ENCODE measurements at regions not wholly inside any gene's neighbourhood (a gene's known extent, or its start where the extent isn't known, plus 50 kb on each side); places are given as distances from the start of the nearest gene placed in this dataset.
"Not testable (repeated sequence)": the region's sequence is repeated elsewhere in the genome, so short reads cannot be mapped to it uniquely, and the experiment has no call there.

DNA sequence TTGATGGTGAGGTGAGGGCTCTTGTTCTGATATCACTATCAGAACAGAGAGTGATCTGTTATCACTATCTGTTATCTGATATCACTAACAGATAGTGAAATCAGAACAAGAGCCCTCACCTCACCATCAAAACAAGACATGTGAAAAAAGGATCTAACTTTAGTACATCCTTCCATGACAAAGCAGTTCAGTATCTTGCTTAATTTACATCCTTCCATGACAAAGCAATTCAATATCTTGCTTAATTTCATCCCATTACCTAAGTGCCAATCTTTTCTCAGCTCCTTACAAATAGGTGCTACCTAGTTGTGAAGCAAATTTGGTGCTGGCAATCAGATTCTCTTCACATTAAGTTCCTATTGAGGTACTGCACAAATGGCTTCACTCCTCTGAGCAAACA lies 1865.6 kb upstream of the FLRT2 start:
- DNase-seq = no peak

DNA sequence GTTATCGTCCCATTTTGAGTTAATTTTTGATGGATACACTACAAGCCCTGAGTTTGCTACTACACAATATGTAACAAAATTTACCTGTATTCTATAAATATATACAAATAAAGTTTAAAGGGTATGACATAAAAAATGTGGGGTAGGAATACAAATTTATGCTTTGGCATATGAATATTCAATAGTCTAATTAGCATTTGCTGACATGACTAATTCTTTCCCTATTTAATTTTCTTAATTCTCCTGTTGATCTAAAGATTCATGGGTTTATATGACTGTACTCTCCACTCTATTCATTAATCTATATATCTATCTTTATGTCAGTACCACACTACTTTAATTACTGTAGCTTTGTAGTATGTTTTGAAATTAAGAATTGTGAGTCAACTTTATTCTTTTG lies 1840.7 kb upstream of the FLRT2 start:
- no peak for DNase-seq

DNA sequence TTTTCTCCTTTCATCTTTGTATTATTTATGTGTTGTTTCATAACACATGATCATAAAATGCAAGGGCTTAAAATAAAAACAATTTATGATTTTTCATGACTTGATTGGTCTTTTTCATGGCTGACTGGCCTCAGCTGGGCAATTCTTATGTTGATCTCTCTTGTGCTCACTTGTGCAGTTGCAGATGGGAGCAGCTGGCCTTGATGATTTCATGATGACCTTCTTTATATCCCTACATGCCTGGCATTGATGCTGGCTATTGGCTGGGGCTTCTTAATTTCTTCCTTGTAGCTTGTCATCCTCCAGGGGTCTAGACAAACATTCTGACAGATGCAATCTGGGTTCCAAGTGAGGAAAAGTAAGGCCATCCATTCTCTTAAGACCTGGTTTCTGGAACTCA lies 1832.8 kb upstream of the FLRT2 start:
- DNase-seq = no peak

DNA sequence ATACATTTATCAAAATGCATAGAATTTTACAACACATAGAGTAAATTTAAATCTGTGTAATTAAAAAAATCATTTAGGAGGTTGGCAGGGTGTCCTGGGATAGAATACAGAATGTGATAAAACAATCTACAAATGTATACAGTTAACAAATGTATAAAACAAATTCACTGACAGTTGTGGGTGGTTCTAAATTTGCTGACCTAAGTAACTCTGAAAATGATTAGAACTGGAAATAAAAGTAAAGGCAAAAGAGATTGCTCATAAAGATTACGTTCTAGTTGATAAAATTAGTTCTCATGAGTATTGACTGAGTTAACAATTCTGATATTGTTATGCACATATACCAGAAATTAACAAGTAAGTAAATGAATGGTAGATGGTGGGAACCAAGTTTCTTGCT lies 1827.3 kb upstream of the FLRT2 start:
- DNase-seq = no peak

DNA sequence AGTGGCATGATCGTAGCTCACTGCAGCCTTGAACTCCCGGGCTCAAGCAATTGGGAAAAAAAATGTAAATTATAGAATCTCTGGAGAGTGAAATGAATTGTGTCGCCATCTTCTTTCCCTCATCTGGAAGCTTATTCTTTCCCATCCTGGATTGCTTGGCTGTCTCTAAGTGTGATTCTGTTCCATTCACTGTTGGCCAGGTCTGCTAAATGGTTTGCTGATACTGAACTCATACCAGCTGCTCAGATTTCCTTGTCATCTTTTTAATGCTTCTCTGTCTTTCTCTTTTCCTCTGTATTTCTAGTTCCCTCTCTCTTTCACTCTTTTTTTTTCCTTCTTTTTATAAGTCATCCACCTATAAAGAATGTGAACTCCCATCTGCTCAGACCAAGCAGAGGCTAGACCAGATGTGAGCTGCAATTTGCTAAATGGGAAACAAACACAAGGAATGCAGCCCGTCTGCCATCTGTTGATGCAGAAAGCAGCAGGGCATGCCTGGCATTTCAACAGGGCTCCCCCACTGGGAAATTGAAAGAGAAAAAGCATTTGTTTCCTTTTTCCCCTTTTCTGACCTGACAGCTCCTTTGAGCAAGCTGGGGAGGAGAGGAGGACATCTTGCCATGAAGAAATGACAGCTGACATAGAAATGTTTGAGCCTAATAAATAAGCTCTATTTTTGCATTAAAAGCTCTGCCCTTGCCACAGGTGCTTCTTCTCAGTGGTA lies 1823.6 kb upstream of the FLRT2 start:
- no peak for DNase-seq

DNA sequence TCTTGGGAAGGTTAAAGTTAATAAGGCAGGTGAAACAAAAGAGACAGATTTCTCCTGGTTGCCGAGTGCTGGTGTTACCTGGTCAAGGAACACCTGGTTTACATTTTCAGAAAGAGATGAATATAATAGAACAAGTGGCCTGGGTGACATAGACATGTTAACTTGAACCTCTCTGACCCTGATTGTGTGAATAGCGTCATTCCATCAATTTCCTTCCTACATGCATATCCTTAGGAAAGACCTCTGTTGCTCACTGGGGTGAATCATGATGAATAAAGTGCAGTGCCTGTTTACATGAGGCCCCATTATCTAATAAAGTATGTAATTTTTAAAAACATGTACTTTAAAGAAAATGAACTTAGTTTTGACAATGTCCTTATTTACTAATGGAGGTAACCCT lies 1822.9 kb upstream of the FLRT2 start:
- no peak for DNase-seq

DNA sequence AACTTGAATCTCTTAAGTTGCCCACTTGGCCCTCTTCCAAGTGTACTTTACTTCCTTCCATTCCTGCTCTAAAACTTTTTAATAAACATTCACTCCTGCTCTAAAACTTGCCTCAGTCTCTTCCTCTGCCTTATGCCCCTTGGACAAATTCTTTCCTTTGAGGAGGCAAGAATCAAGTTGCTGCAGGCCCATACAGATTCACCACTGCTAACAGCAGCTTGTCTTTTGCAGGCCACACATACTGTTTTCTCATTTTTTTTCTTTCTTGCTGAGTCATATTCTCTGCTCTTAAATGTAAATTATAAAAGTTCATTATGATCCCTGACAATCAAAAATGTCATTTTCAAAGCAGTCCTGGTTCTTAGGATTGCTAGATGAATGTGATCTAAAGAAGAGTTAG lies 1820.8 kb upstream of the FLRT2 start:
- DNase-seq = no peak

DNA sequence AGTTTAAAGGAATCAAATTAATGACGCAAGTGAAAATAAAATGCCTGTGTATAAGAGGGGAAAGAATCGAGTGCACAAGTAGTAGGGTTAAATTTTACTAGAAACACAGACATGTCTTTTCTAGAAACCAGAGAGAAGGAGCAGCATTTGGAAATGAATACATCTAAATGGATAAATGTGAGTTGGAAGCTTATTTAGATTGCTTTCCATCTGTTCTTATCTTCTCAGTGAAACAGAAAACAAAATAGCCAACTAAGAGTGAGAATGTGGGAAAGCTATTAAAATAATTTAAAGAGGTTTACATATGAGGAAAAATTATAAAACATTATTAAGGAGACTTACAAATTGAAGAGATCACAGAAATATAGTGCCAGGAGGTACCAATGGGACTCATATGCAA lies 1818.9 kb upstream of the FLRT2 start:
- no peak for DNase-seq

DNA sequence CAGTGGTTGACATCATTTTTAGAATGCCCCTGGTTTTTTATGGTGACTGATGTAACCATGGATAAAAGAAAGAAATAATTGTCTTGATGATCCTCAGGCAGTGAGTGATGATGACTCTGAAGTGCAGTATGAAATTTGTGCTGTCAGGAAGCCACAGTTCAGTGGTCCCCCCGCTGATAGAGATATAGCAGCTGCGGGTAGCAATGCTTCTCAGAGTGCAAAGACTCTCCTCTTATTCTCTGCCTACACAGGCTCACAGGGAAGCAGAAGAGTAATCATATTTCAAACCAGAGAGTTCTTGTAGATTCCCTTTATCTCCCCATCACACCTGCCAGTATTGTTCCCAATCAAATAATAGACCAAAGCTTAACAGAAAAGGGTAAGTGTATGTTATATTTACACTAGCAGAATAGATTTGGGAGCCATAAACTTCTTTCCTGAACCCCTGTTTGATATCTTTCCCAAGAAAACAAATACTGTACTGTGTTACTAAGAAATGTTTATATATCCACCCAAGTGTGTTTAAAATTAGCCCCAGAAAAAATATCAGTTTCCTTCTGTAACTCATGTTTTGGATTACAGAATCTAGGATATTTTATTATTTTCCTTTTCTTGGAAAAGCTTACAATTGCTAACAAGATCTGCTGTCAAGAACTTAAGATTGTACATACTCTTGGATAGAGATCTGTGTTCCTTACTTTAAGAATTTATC lies 1817.4 kb upstream of the FLRT2 start:
- DNase-seq = no peak

DNA sequence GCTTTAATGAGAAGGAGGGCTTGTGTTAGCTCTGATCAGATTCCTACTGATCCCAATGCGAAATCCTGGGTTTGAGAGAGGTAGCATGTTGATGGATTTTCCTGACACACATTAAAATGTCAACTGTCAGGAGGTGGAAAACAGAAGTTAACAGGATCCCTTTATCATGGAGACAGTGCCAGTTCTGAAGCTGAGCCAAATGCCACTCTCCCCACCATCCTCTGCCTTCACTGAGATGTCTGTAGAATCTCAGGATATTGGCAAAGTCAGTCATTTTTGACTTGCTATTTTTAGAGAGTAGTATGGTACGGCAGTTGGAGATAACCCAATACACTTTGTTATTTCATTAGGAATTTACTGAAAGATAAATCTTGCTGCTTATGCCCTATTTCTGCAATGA lies 1816.2 kb upstream of the FLRT2 start:
- DNase-seq = no peak

DNA sequence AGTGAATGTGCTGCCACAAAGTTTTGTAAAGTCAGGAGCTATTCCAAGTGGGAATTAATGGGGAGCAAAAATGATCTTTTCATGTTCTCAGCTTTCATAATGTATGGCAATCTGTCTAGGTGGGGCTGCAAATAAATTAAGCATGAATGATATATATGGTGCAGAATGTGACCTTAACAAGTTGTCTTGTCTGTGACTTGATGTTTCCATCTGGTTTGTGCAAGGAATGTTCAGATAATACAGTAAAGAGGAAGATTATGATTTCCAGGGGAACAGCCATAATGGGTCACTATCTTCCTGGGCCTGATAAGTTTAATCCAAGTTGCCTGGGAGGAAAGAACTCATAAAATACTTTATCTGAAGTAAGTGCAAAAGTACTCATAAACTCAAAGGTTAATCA lies 1815.8 kb upstream of the FLRT2 start:
- DNase-seq = no peak

DNA sequence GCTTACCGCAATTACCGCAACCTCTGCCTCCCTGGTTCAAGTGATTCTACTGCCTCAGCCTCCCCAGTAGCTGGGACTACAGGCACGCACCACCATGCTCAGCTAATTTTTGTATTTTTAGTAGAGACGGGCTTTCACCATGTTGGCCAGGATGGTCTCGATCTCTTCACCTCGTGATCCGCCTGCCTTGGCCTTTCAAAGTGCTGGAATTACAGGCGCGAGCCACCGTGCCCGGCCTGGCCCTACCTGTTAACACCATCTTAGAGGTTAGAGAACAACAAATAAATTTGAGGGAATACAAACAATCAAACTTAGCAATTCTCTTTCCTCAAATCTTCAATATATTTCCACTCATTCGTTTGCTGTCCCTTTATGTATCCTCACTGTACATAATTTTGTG lies 1810.5 kb upstream of the FLRT2 start:
- not testable (repeated sequence) for DNase-seq

DNA sequence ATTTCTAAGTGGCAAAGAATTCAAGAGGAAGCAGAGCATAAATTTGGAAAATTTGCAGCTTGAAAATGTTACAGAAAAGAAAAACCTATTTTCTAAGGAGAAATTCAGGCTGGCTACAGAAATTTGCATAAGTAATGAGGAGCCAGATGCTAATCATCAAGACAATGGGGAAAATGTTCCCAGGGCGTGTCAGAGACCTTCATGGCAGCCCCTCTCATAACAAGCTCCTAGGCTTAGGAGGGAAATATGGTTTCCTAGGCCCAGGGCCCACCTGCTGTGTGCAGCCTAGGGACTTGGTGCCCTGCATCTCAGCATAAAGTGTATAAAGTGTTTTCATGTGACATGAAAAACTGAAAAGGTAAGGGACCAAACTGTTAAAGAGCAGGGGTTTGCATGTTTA lies 1796.3 kb upstream of the FLRT2 start:
- no peak for DNase-seq

DNA sequence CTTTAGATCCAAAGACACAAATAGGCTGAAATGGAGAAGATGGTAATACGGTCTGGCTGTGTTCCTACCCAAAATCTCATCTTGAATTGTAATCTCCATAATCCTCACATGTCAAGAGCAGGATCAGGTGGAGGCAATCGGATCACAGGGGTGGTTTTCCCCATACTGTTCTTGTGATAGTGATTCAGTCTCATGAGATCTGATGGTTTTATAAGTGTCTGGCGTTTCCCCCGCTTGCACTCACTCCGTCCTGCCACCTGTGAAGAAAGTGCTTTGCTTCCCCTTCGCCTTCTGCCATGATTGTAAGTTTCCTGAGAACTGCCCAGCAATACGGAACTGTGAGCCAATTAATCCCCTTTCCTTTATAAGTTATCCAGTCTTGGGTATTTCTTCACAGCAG lies 1795.5 kb upstream of the FLRT2 start:
- no peak for DNase-seq

DNA sequence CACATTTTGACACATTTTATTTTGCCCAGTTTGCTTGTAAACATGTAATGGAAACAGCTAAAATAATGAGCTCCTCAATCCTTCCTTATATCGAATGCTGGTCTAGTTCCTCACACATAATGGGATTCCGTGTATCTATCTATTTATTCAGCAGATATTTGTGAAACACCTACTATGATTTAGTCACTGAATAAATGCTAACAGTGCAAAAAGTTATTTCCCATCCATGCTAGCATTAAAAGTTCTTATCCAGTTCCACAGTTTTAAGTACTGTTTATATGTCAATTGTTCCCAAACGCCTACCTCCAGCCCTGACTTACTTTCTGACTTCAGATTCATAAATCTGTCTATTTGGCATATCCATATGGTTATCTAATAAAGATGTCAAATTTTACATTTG lies 1788.7 kb upstream of the FLRT2 start:
- DNase-seq = no peak

DNA sequence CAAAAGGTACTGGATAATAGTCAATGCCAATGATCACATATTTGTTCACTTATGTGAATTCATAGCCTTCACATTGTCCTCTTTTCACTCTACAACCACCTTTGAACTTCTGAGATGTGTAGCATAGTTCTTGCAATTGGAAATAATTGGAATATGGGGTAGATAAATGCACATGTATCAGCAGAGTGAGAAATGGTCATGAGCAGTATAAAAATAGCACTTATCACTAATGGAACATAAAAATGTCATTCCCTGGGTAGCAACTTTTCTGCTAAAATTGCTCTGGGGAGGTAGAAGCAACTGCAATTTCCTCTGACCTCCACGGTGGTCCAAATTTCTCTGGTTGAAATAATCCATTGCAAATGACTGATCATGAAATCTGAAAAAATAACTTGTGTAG lies 1785.7 kb upstream of the FLRT2 start:
- no peak for DNase-seq

DNA sequence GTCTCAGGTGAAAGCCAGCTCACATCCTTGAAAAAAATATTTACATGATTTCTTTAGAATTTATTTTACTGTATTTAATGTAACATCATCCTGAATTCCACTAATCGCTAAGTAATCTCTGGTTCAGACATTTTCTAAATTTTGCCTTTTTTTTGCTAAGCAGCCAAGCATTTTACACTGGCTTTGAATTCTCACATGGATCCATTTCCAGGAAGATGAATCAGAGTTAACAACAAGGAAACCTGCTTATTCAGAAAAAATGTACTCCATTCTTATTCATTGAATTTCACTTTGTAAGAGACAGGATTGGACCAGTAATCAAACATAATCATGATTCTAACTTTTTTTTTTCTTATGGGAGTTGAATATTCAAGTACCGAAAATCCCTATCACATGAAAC lies 1785.1 kb upstream of the FLRT2 start:
- no peak for DNase-seq

DNA sequence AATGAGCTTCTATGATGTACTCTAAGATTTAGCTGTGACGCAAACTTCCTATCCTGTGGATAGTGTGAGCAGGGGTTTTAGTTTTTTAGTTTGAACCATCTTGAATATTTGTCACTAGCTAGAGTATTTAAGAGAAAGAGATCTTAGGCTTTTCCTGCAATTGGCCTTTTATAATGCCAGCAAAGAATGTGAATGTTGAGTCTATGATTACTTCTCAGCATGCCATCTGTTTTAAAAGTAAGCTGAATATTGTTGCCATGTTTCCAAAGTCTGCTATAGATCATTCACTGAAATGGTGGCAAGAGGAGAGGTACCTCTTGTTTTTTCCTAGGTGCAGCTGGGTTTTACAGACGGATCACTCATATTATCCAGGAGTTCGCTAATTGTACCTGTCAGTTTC lies 1783.6 kb upstream of the FLRT2 start:
- DNase-seq = no peak

DNA sequence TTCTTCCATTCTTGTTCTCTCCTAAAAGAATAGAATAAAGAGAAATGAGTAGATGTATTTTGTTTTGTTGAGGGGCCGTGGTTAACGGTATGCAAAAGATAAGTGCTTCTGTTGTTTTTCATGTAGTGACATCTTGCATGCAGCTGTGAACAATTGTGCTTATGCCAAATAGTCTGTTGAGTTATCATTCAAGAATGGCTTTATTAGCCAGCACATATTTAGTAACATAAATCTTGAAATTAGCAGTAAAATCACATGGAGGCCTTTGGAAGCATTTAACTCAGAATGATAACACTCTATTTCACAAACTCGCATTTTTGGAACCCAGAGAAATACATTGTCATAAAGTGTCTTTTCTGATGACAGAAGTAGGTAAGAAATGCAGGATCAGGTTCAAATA lies 1772.0 kb upstream of the FLRT2 start:
- no peak for DNase-seq

DNA sequence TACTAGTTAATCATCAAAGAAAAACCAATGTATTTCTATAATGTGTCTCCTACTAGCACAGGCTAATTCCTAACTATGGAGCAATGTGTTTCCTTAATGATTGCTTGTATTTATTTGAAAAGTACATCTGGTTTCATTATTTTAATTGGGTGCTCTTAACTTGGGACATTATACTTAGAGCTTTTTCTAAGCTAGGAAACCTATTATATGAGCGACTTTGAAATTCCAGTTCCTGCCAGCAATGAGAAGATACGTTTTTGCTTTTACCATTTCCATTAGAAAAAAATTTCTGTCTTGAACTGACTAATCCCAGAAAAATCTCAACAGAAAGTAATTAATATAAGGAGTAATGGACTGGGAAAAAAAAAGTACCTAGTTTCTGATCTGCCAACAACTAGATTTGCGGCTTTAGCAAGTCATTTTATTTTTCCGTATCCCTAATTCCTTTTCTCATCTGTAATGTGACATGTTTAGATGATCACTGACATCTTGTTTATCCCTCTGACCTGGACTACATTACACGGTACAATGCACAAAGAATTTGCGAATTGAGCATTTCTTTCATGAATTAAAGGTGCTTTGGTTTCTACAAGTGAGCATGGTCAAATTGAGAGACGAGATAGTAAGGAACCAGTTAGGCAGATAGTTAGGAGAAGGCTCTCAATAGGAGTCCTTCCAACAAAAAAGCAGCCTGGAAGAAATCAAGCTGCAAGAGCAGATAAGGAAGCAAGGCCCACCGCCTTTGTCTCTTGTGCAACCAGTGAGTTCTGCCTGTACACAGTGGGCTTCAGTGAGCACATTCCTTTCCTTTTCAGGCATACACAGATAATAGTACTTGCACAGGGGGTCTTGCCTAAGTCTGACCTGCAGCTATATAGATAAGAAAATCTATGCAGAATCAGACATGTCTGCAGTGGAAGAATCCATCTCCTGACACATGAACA lies 1765.0 kb upstream of the FLRT2 start:
- DNase-seq = no peak

DNA sequence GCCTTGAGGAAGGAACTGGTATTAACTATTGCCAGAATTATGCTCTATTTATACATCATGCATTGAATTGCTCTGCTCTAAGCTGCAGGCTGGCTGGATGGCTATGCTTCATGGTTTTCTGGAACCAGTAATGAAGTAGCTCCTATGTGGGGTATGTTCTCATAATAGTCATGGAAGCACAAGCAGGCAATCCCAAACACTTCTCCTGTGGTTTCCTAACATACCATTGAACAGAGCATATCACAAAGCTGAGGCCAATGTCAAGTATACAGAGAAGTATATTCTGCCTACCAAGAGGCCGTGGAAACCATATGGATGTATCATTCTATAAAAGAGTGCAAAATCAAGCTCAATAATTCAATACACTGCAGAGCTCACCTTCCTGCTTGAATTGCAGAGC lies 1752.4 kb upstream of the FLRT2 start:
- DNase-seq = no peak

DNA sequence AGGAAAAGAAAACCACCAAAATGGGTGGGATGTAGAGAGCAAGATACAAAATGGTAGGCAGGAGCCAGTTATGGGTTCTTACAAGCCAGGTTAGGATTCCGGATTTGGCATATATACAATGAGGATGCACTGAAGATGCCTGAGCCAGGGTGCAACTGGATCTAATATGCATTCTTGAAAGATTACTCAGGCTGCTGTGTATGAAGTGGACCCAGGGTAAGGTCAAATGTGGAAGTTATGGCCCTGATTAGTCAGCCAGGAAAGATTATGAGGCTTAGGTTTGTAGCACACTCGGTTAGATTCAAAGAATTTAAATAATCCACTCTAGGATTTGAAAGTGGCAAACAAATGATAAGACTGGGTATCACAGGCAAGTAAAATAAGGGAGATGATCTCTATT lies 1750.7 kb upstream of the FLRT2 start:
- DNase-seq = no peak

DNA sequence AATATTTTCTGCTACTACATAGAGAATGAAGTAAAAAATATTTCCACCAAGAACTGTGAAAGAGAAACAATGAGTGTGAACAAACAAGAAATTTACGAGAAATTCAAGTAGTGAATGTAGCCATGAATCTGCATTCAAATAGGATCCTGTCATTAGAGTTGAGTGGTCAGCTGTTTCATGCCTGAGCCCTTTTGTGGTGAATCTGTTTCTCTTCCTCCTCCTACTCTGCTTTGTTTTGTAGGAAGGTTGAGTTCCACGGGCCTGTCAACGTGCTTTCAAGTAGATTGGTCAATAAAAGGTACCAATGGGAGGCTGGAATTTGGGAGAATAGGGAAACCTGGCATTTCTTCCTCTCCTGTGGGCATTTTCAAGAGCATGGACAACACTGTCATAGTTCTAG lies 1749.6 kb upstream of the FLRT2 start:
- DNase-seq = no peak

DNA sequence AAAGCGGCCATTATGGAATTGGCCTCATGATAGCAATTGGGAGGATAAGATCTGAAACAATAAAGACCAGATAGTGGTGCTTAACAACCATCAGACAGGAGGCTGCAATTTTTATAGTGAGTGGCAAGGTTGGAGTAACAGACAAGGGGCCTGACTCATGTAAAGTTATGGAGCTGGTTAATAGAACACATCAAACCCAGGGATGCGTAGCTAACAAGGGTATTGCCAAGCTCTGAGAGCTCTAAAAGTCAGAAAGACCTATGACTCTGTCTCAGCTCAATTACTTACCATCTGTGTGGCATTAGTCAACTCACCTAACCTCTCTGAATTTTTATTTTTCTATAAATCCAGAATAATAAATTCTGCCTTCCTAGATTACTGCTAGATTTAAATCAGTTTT lies 1731.5 kb upstream of the FLRT2 start:
- no peak for DNase-seq

Measured in NCI-H1048 (cell line).